ENCODE measurements at regions not wholly inside any gene's neighbourhood (a gene's known extent, or its start where the extent isn't known, plus 50 kb on each side); places are given as distances from the start of the nearest gene placed in this dataset.
"Not testable (repeated sequence)": the region's sequence is repeated elsewhere in the genome, so short reads cannot be mapped to it uniquely, and the experiment has no call there.

DNA sequence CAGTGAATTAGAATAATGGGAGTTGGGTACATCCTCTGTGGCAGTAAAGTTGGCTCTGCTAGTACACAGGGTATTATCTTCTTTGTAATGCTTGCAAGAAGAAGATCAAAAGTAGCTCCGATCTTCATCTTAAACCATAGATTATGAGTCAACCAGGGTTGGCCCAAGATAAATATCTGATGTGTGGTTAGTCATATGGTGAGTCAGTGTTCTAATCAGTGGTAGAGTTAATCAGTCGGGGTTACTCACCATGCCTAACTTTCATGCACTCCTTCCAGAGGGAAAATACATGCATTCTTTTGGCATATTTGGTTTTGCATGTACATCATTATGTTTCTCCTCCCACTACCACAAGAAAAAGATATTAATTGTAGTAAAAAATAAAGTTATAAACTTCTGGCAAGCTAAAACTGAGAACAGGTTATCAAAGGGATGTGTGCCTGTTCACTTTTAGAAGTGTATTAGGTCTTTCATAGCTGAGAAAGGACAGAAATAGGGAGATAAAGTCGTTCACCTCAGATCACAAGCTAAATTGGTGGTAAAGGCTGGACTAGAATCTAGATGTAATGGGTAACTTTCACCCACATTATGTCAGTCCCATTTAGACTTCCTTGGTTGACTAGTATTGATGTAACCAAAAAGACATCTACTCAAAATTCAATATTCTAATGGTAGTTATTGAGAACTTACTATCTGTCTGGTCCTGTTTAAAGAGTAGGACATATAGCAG, 684.4 kb downstream of the IRS1 start:
- DNase-seq = no peak

DNA sequence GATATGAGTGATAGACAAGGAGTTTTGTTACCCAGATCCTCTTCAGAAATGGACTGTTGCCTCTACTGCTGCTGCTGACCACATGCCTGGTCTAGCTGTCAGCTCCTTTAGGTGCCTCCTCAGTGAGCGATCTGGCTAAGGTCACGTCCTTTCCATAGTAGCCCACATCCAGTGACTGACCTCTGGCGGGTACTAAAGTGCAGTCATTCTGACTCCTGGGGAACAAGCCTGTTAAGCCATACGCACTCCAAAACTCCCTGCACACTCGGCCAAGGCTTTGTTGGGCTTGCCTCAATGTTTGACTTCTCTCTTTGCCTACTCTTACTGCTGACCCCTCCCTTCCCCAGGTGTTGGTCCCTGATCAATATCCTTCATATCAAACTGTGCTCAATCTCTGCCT, 685.2 kb downstream of the IRS1 start:
- no peak for DNase-seq

DNA sequence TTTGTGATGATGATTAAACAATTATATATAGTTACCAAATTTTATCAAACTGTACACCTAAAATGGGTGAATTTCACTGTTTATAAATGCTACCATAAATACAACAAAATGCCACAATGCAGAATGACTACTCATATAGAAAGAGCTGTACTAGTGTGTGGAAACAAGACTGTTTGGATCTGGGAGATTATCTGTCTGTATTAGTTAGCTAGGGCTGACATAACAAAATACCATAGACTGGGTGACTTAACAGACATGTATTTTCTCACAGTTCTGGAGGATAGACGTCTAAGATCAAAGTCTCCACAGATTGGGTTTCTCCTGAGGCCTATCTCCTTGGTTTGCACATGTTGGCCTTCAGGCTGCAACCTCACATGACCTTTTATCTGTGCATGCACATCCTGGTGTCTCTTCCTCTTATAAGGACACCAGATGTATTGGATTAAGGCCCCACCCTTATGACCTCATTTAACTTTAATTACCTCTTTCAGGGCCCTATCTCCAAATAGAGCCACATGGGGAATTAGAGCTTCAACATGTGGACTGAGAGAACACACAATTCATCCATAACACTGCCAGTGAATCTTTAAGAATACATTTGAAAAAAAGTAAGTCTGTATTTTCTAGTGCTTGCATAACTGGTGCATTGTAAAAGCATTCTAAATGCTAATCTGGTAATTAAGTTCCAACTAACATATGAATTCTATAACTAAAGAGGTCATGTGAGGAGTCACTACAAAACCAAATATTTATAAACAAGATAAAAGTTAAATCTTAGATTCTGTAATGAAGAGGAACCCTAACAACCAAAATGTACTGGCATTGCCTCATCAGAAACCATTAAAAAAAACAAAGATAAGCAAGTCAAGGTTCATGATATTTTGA, 699.6 kb downstream of the NYAP2 start:
- DNase-seq = no peak

GRCh38 chr2:226095058-226095457, 695.5 kb downstream of the NYAP2 start:
- no peak for DNase-seq

GRCh38 chr2:226093364-226093763, 693.9 kb downstream of the NYAP2 start:
- DNase-seq = no peak

DNA sequence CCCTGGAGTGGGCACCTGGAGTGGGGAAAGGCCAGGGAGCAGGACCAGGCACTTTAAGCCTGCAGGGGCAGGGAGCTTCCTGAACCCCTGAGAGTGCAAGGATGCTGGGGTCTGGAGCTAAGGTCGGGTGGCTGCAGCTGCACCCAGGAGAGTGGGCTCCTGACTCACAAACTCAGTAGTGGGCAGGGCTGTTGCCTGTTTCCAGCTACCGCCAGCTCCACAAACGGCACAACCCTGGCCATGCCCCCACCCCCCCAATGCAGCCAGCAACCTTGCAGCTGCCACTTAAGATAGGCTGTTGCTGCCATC, 688.8 kb downstream of the NYAP2 start:
- no peak for DNase-seq

DNA sequence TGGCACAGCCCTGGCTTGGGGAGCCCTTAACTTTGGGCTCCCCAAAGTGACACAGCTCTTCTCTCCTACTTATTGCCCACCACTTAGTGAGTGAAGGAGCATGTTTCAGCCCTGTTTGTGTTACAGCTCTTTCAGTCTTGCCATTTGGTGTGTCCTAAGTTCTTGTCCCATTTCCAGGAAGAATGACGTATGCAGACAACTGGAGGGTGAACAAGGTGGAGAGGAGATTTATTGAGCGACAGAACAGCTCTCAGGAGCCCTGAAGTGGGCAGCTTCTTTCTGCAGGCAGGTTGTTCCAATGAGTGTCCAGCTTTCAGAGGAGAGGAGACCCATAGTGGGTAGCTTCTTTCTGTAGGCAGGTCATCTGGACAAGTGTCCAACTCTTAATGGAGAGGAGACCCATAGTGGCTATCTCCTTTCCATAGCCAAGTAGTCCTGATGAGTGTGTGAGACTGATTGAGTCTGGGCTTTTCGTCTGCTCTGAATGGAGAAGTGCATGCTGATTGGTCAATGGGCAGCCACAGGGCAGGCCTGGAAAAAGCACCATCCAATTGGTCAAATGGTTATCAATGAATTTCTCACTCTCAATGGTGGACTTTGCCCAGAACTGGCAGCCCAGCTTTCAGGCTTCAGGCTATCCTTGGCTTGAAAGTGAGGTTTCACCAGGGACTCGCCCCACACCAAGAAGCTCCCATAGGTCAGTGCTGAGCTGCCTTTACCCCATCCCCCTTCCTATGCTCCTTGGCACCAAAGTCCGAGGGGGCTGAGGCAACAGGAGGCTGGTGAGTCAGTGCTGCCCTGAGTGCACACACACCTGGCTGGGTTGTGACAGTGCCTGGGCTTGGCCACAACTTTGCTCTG, 688.2 kb downstream of the NYAP2 start:
- no peak for DNase-seq

GRCh38 chr2:226087051-226087450, 687.5 kb downstream of the NYAP2 start:
- no peak for DNase-seq

- DNase-seq = no peak
These were observed 686.7 kb downstream of the NYAP2 start for GRCh38 chr2:226086190-226086589.

GRCh38 chr2:226085425-226085824, 685.9 kb downstream of the NYAP2 start:
- not testable (repeated sequence) for DNase-seq

GRCh38 chr2:226080334-226080733, 680.8 kb downstream of the NYAP2 start:
- DNase-seq = no peak

GRCh38 chr2:226079671-226080181, 680.2 kb downstream of the NYAP2 start:
- no peak for DNase-seq

DNA sequence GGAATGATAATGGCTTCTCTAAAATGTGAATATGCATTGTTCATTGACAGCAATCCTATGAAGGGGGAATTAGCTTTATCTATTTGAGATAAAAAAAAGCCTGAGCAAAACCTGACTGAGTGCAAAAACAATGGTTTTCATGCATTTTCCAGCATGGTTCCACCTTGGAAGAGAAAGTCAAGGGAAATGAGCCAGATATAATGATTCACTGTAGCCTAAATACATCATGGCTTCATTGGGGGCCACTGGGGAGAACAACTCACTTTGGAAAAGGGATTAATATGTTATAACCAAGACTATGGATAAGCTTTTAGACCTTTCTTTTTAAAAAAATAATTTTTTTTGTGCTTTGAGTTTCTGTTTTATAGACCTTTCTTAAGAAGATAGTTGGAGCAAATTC, 679.7 kb downstream of the NYAP2 start:
- no peak for DNase-seq

DNA sequence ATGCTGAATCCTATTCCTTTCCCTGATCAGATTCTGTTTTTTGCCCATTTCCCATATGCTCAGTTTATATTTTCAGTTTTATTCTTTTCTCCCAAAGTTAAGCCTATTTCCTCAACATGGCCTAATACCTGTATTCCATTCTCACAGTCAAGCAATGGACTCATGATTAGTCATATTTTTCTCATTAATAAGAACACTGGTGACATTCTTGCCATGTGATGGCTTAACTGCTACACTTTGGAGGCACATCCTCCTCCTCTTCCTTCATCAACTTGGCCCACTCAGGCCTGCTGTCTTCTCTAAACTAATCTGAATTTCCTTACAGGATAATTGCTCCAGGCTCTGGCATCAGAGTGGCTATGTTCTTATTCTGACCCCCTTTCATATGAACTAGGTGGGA, 679.2 kb downstream of the NYAP2 start:
- no peak for DNase-seq

DNA sequence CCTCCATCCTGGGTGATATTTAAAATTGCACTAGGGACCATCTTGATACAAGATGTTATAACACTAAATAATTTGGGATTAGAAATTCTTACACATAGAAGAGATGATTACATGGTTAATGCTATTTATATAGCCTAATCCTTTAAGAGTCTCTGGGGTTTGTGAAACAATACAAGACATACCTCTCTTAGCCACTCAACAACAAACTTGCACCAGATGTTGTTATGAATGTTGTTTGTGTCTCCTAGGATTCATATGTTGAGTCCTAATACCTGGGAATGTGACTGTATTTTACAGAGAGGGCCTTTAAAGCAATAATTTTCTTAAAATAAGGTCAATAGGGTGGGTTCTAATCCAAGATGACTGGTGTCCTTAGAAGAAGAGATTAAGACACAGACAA, 678.3 kb downstream of the NYAP2 start:
- DNase-seq = no peak

- no peak for DNase-seq
These were observed 677.5 kb downstream of the NYAP2 start for GRCh38 chr2:226077031-226077430.

- no peak for DNase-seq
These were observed 677.0 kb downstream of the NYAP2 start for GRCh38 chr2:226076529-226076928.

- no peak for DNase-seq
These were observed 674.9 kb downstream of the NYAP2 start for GRCh38 chr2:226074391-226074790.

GRCh38 chr2:226073496-226074160, 674.1 kb downstream of the NYAP2 start:
- DNase-seq = no peak

- no peak for DNase-seq
These were observed 667.4 kb downstream of the NYAP2 start for GRCh38 chr2:226066873-226067272.

DNA sequence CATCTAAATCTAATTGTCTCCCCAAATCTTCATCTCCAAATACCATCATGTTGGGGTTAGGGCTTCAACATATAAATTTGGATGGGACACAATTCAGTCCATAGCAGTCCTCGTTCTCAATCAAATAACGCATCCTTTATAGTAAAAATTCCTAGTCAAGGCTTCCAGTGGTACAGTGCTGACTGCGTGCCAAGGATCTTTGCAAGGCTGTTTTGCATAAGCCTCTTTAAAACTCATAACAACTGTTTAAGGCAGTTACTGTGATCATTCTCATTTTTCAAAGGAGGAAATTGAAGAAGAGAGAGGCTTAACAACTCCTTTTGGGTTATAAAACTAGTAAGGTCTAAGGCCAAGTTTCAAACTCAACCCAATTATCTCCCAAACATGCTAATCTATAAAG, 666.9 kb downstream of the NYAP2 start:
- no peak for DNase-seq

- DNase-seq = no peak
These were observed 665.5 kb downstream of the NYAP2 start for GRCh38 chr2:226064932-226065570.
